Vagina (tissue), 2 donors: ENCODE measurements at regions not wholly inside any gene's neighbourhood (a gene's known extent, or its start where the extent isn't known, plus 50 kb on each side); places are given as distances from the start of the nearest gene placed in this dataset.
"Not testable (repeated sequence)": the region's sequence is repeated elsewhere in the genome, so short reads cannot be mapped to it uniquely, and the experiment has no call there.

Experiments
- DNase-seq, 2 donors: peaks; one replicate each; pipeline ENCODE4 v3.0.0-alpha.2; 2017; ENCODE audit errors: extremely low spot score in 2 of 2
- H3K27ac ChIP-seq: fragments of 200-600 bp; sonication (generic); one replicate; pipeline ENCODE4 v1.5.1; 2019
- H3K27me3 ChIP-seq: fragments of 200-600 bp; sonication (generic); one replicate; pipeline ENCODE4 v1.5.1; 2019
- H3K36me3 ChIP-seq, 2 donors: fragments of 200-600 bp; sonication (generic); one replicate each; pipeline ENCODE4 v1.5.1; 2017 to 2019
- H3K4me1 ChIP-seq: fragments of 200-600 bp; sonication (generic); one replicate; pipeline ENCODE4 v1.5.1; 2019
- H3K4me3 ChIP-seq, 2 donors: fragments of 200-600 bp; sonication (generic); 1 replicate in 1 of 2; 2 replicates in 1 of 2; pipeline ENCODE4 v1.5.1; 2016 to 2019
- H3K9me3 ChIP-seq: fragments of 200-600 bp; sonication (generic); one replicate; pipeline ENCODE4 v1.5.1; 2019
- CTCF ChIP-seq, 3 experiments: fragments of 450-650 bp in 2 of 3; fragments of 200-600 bp in 1 of 3; sonication (generic) in 1 of 3; IDR thresholded peaks; one replicate each; pipeline ENCODE4 v1.5.1; 2017 to 2019; ENCODE audit warnings: antibody characterized with exemption in 3 of 3, mild to moderate bottlenecking in 2 of 3, moderate library complexity in 2 of 3
- POLR2A ChIP-seq, 2 donors: fragments of 450-650 bp; IDR thresholded peaks; one replicate each; pipeline ENCODE4 v1.6.1; 2017; ENCODE audit warnings: antibody characterized with exemption in 2 of 2, mild to moderate bottlenecking in 2 of 2, moderate library complexity in 2 of 2
- POLR2AphosphoS5 ChIP-seq, 2 donors: sonication (generic); formaldehyde crosslinking; IDR thresholded peaks; one replicate each; pipeline ENCODE4 v1.9.0; 2017; ENCODE audit warnings: antibody characterized with exemption in 2 of 2, mild to moderate bottlenecking in 2 of 2, low read depth in 1 of 2; ENCODE audit not compliant: insufficient read depth in 1 of 2
- intact Hi-C: fragments of 100-400 bp; cut with DNase I; formaldehyde crosslinking; loops from one replicate; pipeline ENCODE4 v1.15.1; 2023

DNA sequence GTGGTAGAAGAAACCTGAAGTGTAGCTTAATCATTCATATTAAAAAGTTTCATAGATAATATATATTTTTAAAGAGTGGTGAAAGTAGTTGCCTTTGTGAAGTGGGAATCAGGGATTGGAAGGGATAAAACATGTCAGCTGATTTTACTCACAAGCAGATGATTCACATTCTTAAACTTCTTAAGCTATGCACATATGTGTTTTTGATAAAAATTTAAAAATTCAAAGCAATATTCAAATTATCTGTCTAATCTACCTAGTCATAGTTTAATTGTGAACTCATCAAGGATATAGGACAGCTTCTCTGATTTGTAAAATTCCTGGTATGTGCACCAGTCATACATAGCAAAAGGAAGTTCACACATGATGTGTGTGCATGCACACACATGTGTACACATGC, 520.6 kb upstream of the PITX2 start:
- DNase-seq: no peak
- H3K27me3 ChIP-seq: no peaks in the 10 kb centered on the region
- no peaks in the 10 kb centered on the region for H3K4me1 ChIP-seq
- TF ChIP-seq CTCF (IDR thresholded peaks at IDR 0.05): no peak
- TF ChIP-seq POLR2A (IDR thresholded peaks at IDR 0.05): no peak
- no peak for TF ChIP-seq POLR2AphosphoS5 (IDR thresholded peaks at IDR 0.05; ENCODE audit: insufficient read depth in 1 of 2, low read depth in 1 of 2)
- intact Hi-C loops: no loop called here
- no peak overlapping the region for H3K4me3 ChIP-seq
- H3K9me3 ChIP-seq: no peaks in the 10 kb centered on the region
- no peak overlapping the region for H3K27ac ChIP-seq
- H3K36me3 ChIP-seq: no peaks in the 10 kb centered on the region

DNA sequence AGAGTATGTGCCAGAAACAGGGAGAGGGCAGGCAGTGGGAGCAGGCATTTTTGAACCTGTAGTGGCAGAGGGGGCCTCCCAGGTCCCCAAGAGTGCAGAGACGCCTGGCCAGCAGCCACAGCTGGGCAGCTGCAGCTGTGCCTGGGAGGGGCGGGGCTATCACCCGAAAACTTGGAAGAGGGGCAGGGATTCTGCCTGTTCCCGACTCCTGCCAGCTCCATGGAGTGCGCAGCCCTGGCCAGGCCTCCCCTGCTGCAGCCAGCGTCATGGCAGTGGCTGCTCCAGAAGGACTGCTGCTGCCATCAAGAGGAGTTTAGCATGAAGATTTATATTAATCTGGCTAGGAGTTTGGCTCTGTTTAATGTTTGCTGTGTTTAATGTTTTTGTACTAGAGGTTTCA, 532.1 kb upstream of the PITX2 start:
- no peak for DNase-seq
- H3K9me3 ChIP-seq: no peaks in the 10 kb centered on the region
- no peaks in the 10 kb centered on the region for H3K4me1 ChIP-seq
- H3K27ac ChIP-seq: no peak overlapping the region
- H3K36me3 ChIP-seq: no peaks in the 10 kb centered on the region
- no peak for TF ChIP-seq POLR2AphosphoS5 (IDR thresholded peaks at IDR 0.05; ENCODE audit: insufficient read depth in 1 of 2, low read depth in 1 of 2)
- intact Hi-C loops: no loop called here
- no peak overlapping the region for H3K4me3 ChIP-seq
- H3K27me3 ChIP-seq: no peaks in the 10 kb centered on the region

- DNase-seq, H3K9me3 ChIP-seq, H3K27ac ChIP-seq, H3K4me1 ChIP-seq, H3K27me3 ChIP-seq, intact Hi-C loops, H3K4me3 ChIP-seq, H3K36me3 ChIP-seq: not testable (repeated sequence)
Observed at GRCh38 chr4:111164556-111164955, 541.7 kb upstream of the PITX2 start.

DNA sequence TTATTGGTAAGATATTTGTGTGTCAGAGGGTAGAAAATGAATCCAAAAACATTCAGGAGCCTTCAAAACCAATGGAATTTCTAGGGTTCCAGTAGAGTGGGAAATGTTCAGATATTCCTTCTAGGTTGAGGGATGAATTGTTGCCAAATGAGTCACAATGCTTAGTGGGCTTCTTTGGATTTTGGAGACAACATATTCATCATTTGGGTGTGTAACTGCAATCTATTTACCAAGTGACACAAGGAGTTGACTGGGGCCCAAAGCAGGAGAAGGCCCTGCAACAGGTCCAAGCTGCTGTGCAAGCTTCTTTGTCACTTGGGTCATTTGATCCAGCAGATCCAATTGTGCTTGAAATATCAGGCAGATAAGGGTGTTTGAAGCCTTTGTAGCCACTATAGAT, 551.5 kb upstream of the PITX2 start:
- no peaks in the 10 kb centered on the region for H3K9me3 ChIP-seq
- TF ChIP-seq POLR2AphosphoS5 (IDR thresholded peaks at IDR 0.05; ENCODE audit: insufficient read depth in 1 of 2, low read depth in 1 of 2) (no peak), CTCF (IDR thresholded peaks at IDR 0.05) (no peak), POLR2A (IDR thresholded peaks at IDR 0.05) (no peak)
- no peaks in the 10 kb centered on the region for H3K27me3 ChIP-seq
- intact Hi-C loops: no loop called here
- no peak for DNase-seq
- no peak overlapping the region for H3K27ac ChIP-seq
- no peaks in the 10 kb centered on the region for H3K4me1 ChIP-seq
- H3K4me3 ChIP-seq: no peak overlapping the region
- no peaks in the 10 kb centered on the region for H3K36me3 ChIP-seq

DNA sequence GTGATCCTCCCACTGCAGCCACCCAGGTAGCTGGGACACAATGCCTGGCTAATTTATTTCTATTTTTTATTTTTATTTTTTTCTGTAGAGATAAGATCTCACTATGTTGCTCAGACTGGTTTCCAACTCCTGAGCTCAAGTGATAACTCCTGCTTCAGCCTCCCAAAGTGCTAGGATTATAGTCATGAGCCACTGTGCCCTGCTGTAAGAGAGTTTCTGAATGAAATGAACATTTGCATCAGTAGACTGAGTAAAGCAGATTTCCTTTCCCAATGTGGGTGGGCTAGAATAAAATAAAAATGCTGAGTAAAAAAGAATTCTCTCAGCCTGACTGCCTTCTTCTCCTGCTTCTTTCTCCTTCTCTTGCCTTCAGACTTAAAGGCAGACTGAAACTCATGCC, 555.4 kb upstream of the PITX2 start:
- Histone ChIP-seq H3K27ac (no peak overlapping the region), H3K9me3 (no peaks in the 10 kb centered on the region), H3K4me1 (no peaks in the 10 kb centered on the region), H3K27me3 (no peaks in the 10 kb centered on the region), H3K4me3 (no peak overlapping the region), H3K36me3 (no peaks in the 10 kb centered on the region)
- intact Hi-C loops: no loop called here
- no peak for DNase-seq
- TF ChIP-seq POLR2A (IDR thresholded peaks at IDR 0.05): no peak
- no peak for TF ChIP-seq CTCF (IDR thresholded peaks at IDR 0.05)
- no peak for TF ChIP-seq POLR2AphosphoS5 (IDR thresholded peaks at IDR 0.05; ENCODE audit: insufficient read depth in 1 of 2, low read depth in 1 of 2)

DNA sequence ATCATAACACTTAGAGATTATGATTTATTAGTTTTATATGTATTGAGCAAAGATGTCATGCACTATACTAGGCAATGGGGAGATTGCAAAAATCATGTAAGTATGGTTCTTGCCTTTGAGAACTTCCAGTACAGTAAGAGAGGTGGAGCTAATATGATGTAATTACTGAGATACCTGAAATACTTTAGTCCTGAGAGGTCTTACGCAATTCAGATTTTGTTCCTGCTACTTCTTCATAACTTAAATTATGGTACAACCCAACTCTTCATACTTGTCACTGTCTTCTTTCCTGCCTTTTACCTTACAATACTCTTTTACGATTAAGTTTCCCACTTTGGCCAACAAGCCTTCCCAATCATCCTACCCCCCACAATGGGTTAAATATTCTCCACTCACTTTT, 564.2 kb upstream of the PITX2 start:
- intact Hi-C loops: no loop called here
- DNase-seq: no peak
- TF ChIP-seq POLR2A (IDR thresholded peaks at IDR 0.05) (no peak), CTCF (IDR thresholded peaks at IDR 0.05) (no peak), POLR2AphosphoS5 (IDR thresholded peaks at IDR 0.05; ENCODE audit: insufficient read depth in 1 of 2, low read depth in 1 of 2) (no peak)

More for the DNA sequence above, 564.2 kb upstream of the PITX2 start:
- Histone ChIP-seq H3K4me3 (no peak overlapping the region), H3K27me3 (no peaks in the 10 kb centered on the region), H3K9me3 (no peaks in the 10 kb centered on the region), H3K4me1 (no peaks in the 10 kb centered on the region), H3K36me3 (no peaks in the 10 kb centered on the region), H3K27ac (no peak overlapping the region)
